ENCODE measurements at regions not wholly inside any gene's neighbourhood (a gene's known extent, or its start where the extent isn't known, plus 50 kb on each side); places are given as distances from the start of the nearest gene placed in this dataset.

DNA sequence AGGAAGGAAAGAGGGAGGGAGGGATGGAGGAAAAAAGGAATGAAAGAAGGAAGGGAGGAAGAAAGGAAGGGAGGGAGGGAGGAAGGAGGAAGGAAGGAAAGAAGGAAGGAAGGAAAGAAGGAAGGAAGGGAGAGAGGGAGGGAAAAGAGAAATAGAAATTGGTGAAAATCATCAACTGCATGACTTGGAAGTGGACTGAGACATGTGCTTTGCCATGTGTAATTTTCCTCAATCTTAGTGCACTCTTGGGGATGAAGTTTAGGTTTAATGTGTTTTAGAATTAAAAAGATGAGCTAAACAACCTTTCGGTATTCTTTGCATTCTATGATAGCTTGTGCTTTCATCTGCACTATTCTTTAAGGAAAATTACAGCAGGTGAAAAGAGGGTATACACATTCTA, 320.1 kb upstream of the GALNT5 start:
- TF ChIP-seq EZH2phosphoT487 (conservative IDR thresholded peaks at IDR 0.05; ENCODE audit: low read length) = no peak
- TF ChIP-seq, protein P1, sequence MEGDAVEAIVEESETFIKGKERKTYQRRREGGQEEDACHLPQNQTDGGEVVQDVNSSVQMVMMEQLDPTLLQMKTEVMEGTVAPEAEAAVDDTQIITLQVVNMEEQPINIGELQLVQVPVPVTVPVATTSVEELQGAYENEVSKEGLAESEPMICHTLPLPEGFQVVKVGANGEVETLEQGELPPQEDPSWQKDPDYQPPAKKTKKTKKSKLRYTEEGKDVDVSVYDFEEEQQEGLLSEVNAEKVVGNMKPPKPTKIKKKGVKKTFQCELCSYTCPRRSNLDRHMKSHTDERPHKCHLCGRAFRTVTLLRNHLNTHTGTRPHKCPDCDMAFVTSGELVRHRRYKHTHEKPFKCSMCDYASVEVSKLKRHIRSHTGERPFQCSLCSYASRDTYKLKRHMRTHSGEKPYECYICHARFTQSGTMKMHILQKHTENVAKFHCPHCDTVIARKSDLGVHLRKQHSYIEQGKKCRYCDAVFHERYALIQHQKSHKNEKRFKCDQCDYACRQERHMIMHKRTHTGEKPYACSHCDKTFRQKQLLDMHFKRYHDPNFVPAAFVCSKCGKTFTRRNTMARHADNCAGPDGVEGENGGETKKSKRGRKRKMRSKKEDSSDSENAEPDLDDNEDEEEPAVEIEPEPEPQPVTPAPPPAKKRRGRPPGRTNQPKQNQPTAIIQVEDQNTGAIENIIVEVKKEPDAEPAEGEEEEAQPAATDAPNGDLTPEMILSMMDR (IDR thresholded peaks at IDR 0.05; ENCODE audit: insufficient read depth, low read length, poor library complexity, severe bottlenecking) = no peak

Measured in SU-DHL-6 (cell line).